ENCODE measurements at regions not wholly inside any gene's neighbourhood (a gene's known extent, or its start where the extent isn't known, plus 50 kb on each side); places are given as distances from the start of the nearest gene placed in this dataset.

GRCh38 chr1:207965392-207966387 lies 54.8 kb upstream of the CD34 start:
- H3K27ac ChIP-seq (ENCODE audit: low read length), result no peak overlapping the region
- H3K4me2 ChIP-seq (ENCODE audit: low read length), result no peak overlapping the region
- H2AFZ ChIP-seq (ENCODE audit: low read depth, low read length), result no peak overlapping the region
- no peak for TF ChIP-seq CTCF (IDR thresholded peaks at IDR 0.05; ENCODE audit: poor library complexity, severe bottlenecking)
- no peak for TF ChIP-seq EZH2 (IDR thresholded peaks at IDR 0.05; ENCODE audit: borderline replicate concordance, insufficient read depth, low read length, poor library complexity, severe bottlenecking)
- no peak for TF ChIP-seq TAF1 (IDR thresholded peaks at IDR 0.05; ENCODE audit: low read depth)
- TF ChIP-seq MXI1 (conservative IDR thresholded peaks at IDR 0.05; ENCODE audit: poor library complexity, severe bottlenecking), result no peak
- TF ChIP-seq REST (IDR thresholded peaks at IDR 0.05; ENCODE audit: borderline replicate concordance), result no peak
- no peak for TF ChIP-seq EP300 (conservative IDR thresholded peaks at IDR 0.05; ENCODE audit: poor library complexity, severe bottlenecking)
- TF ChIP-seq RAD21 (conservative IDR thresholded peaks at IDR 0.05), result no peak
- no peak for TF ChIP-seq POLR2AphosphoS5 (IDR thresholded peaks at IDR 0.05)
- TF ChIP-seq SMC3 (conservative IDR thresholded peaks at IDR 0.05; ENCODE audit: poor library complexity), result no peak
- no peaks in the 10 kb centered on the region for H3K79me2 ChIP-seq (replicated peaks; ENCODE audit: insufficient read depth, low read length)
- no peak overlapping the region for H3K4me3 ChIP-seq (ENCODE audit: low read length)
- H3K9ac ChIP-seq (ENCODE audit: low read length), result no peak overlapping the region
- no peaks in the 10 kb centered on the region for H4K20me1 ChIP-seq (ENCODE audit: insufficient read depth)
- no peaks in the 10 kb centered on the region for H3K9me3 ChIP-seq (ENCODE audit: low read length)
- no peaks in the 10 kb centered on the region for H3F3A ChIP-seq (ENCODE audit: insufficient read depth, low read length, poor library complexity, severe bottlenecking)
- no peaks in the 10 kb centered on the region for H3K9me2 ChIP-seq (ENCODE audit: insufficient read depth, low read length)
- H3K36me3 ChIP-seq (ENCODE audit: insufficient read depth, low read length), result no peaks in the 10 kb centered on the region
- H3K27me3 ChIP-seq (ENCODE audit: insufficient read depth, low read depth, low read length), result peaks cover 33% of the 10 kb centered on the region

- Histone ChIP-seq H3K9ac (ENCODE audit: low read length) (no peak overlapping the region), H4K20me1 (ENCODE audit: insufficient read depth) (no peaks in the 10 kb centered on the region), H2AFZ (ENCODE audit: low read depth, low read length) (no peak overlapping the region), H3K27me3 (ENCODE audit: insufficient read depth, low read depth, low read length) (peaks cover 46% of the 10 kb centered on the region), H3K4me2 (ENCODE audit: low read length) (no peak overlapping the region), H3K79me2 (replicated peaks; ENCODE audit: insufficient read depth, low read length) (no peaks in the 10 kb centered on the region), H3K9me2 (ENCODE audit: insufficient read depth, low read length) (no peaks in the 10 kb centered on the region), H3K4me3 (ENCODE audit: low read length) (no peak overlapping the region), H3F3A (ENCODE audit: insufficient read depth, low read length, poor library complexity, severe bottlenecking) (no peaks in the 10 kb centered on the region), H3K36me3 (ENCODE audit: insufficient read depth, low read length) (no peaks in the 10 kb centered on the region), H3K9me3 (ENCODE audit: low read length) (no peaks in the 10 kb centered on the region), H3K27ac (ENCODE audit: low read length) (no peak overlapping the region)
- TF ChIP-seq SMC3 (conservative IDR thresholded peaks at IDR 0.05; ENCODE audit: poor library complexity) (no peak), EP300 (conservative IDR thresholded peaks at IDR 0.05; ENCODE audit: poor library complexity, severe bottlenecking) (no peak), TAF1 (IDR thresholded peaks at IDR 0.05; ENCODE audit: low read depth) (no peak), EZH2 (IDR thresholded peaks at IDR 0.05; ENCODE audit: borderline replicate concordance, insufficient read depth, low read length, poor library complexity, severe bottlenecking) (no peak), POLR2AphosphoS5 (IDR thresholded peaks at IDR 0.05) (no peak), REST (IDR thresholded peaks at IDR 0.05; ENCODE audit: borderline replicate concordance) (no peak), CTCF (IDR thresholded peaks at IDR 0.05; ENCODE audit: poor library complexity, severe bottlenecking) (no peak), MXI1 (conservative IDR thresholded peaks at IDR 0.05; ENCODE audit: poor library complexity, severe bottlenecking) (no peak), RAD21 (conservative IDR thresholded peaks at IDR 0.05) (no peak)
Observed at GRCh38 chr1:207964195-207964966, 53.5 kb upstream of the CD34 start.
